Activated B cell treated with CpG ODN at 0.5 μM for 24 hours (primary cell): ENCODE measurements at regions not wholly inside any gene's neighbourhood (a gene's known extent, or its start where the extent isn't known, plus 50 kb on each side); places are given as distances from the start of the nearest gene placed in this dataset.

Source experiments
- ATAC-seq: fragments of 200-7000 bp; cut with Tn5 transposase; one replicate; pipeline ENCODE4 v1.10.0; 2021; ENCODE audit warnings: low read depth, mild to moderate bottlenecking, moderate library complexity
- CTCF ChIA-PET: fragments of 350-600 bp; sonication (Branson Sonifier 250); formaldehyde crosslinking; loops from one replicate; lab custom pipeline; 2021; ENCODE audit warnings: antibody characterized with exemption; lab: Charles Lee
- POLR2A ChIA-PET: fragments of 350-600 bp; sonication (Branson Sonifier 250); formaldehyde crosslinking; loops from one replicate; lab custom pipeline; 2021; ENCODE audit warnings: antibody characterized with exemption; lab: Charles Lee
- DNase-seq: peaks from one replicate; pipeline ENCODE4 v3.0.0; 2022
- H3K27ac Mint-ChIP-seq: one replicate; pipeline ENCODE4 v1.8.0; 2020; ENCODE audit warnings: mixed read lengths
- H3K27me3 Mint-ChIP-seq: one replicate; pipeline ENCODE4 v1.8.0; 2021; ENCODE audit warnings: mixed read lengths
- H3K36me3 Mint-ChIP-seq: one replicate; pipeline ENCODE4 v1.8.0; 2021; ENCODE audit warnings: low read depth, mixed read lengths
- H3K4me1 Mint-ChIP-seq: one replicate; pipeline ENCODE4 v1.8.0; 2021; ENCODE audit warnings: mixed read lengths
- H3K4me3 Mint-ChIP-seq: one replicate; pipeline ENCODE4 v1.8.0; 2020; ENCODE audit warnings: mild to moderate bottlenecking, mixed read lengths
- H3K9me3 Mint-ChIP-seq: one replicate; pipeline ENCODE4 v1.8.0; 2020; ENCODE audit warnings: mixed read lengths
- CTCF ChIP-seq: fragments of 200-600 bp; IDR thresholded peaks from one replicate; pipeline ENCODE4 v1.8.0; 2022; ENCODE audit warnings: antibody characterized with exemption, mild to moderate bottlenecking
- intact Hi-C: fragments of 100-400 bp; cut with micrococcal nuclease; formaldehyde crosslinking; loops from one replicate; pipeline ENCODE4 v1.15.1; 2024

GRCh38 chr19:33916792-33917191 lies 120.1 kb downstream of the KCTD15 start:
- ChIA-PET CTCF (no interaction called here), POLR2A (no interaction called here)
- H3K27me3 Mint-ChIP-seq, result peaks cover 17% of the 10 kb centered on the region
- no peaks in the 10 kb centered on the region for H3K4me1 Mint-ChIP-seq
- DNase-seq (no peak), ATAC-seq (no peak)
- no peak for TF ChIP-seq CTCF
- H3K27ac Mint-ChIP-seq, result no peak overlapping the region
- H3K4me3 Mint-ChIP-seq, result no peak overlapping the region
- H3K9me3 Mint-ChIP-seq, result no peaks in the 10 kb centered on the region
- intact Hi-C loops, result no loop called here
- H3K36me3 Mint-ChIP-seq, result no peaks in the 10 kb centered on the region

- POLR2A ChIA-PET, result no interaction called here
- no peak for ATAC-seq
Observed at GRCh38 chr19:33919291-33919690, 122.6 kb downstream of the KCTD15 start.

GRCh38 chr19:33921165-33921564 lies 124.5 kb downstream of the KCTD15 start:
- Mint-ChIP-seq H3K36me3 (no peaks in the 10 kb centered on the region), H3K4me3 (no peak overlapping the region), H3K4me1 (no peaks in the 10 kb centered on the region), H3K27me3 (peaks cover 12% of the 10 kb centered on the region), H3K27ac (no peak overlapping the region), H3K9me3 (peaks cover 2% of the 10 kb centered on the region)
- TF ChIP-seq CTCF, result no peak
- ATAC-seq (no peak), DNase-seq (no peak)
- CTCF ChIA-PET, result no interaction called here
- POLR2A ChIA-PET, result no interaction called here
- intact Hi-C loops, result no loop called here

More at GRCh38 chr19:33919291-33919690, 122.6 kb downstream of the KCTD15 start:
- DNase-seq, result no peak
- H3K9me3 Mint-ChIP-seq, result peaks cover 2% of the 10 kb centered on the region
- no peaks in the 10 kb centered on the region for H3K4me1 Mint-ChIP-seq
- intact Hi-C loops, result no loop called here
- no peaks in the 10 kb centered on the region for H3K36me3 Mint-ChIP-seq
- H3K27ac Mint-ChIP-seq, result no peak overlapping the region
- peaks cover 7% of the 10 kb centered on the region for H3K27me3 Mint-ChIP-seq
- CTCF ChIA-PET, result no interaction called here
- no peak for TF ChIP-seq CTCF
- no peak overlapping the region for H3K4me3 Mint-ChIP-seq

GRCh38 chr19:33926306-33926705 lies 129.6 kb downstream of the KCTD15 start:
- peaks cover 2% of the 10 kb centered on the region for H3K9me3 Mint-ChIP-seq
- DNase-seq, result no peak
- no peaks in the 10 kb centered on the region for H3K36me3 Mint-ChIP-seq
- peaks cover 11% of the 10 kb centered on the region for H3K27me3 Mint-ChIP-seq
- intact Hi-C loops, result no loop called here
- no peak overlapping the region for H3K4me3 Mint-ChIP-seq
- ChIA-PET CTCF (no interaction called here), POLR2A (no interaction called here)
- no peak overlapping the region for H3K27ac Mint-ChIP-seq
- no peak for TF ChIP-seq CTCF
- no peak for ATAC-seq
- H3K4me1 Mint-ChIP-seq, result no peaks in the 10 kb centered on the region

- intact Hi-C loops, result no loop called here
- Mint-ChIP-seq H3K4me3 (no peak overlapping the region), H3K36me3 (no peaks in the 10 kb centered on the region), H3K4me1 (no peaks in the 10 kb centered on the region), H3K27me3 (peaks cover 11% of the 10 kb centered on the region), H3K27ac (no peak overlapping the region), H3K9me3 (peaks cover 2% of the 10 kb centered on the region)
- ChIA-PET CTCF (no interaction called here), POLR2A (no interaction called here)
- DNase-seq, result no peak
- TF ChIP-seq CTCF, result no peak
- ATAC-seq, result no peak
Observed at GRCh38 chr19:33927789-33928457, 131.3 kb downstream of the KCTD15 start.
